Left lung (tissue), 4 donors: ENCODE measurements at regions not wholly inside any gene's neighbourhood (a gene's known extent, or its start where the extent isn't known, plus 50 kb on each side); places are given as distances from the start of the nearest gene placed in this dataset.

Experiments
- ATAC-seq: fragments of 200-7000 bp; cut with Tn5 transposase; one replicate; pipeline ENCODE4 v1.9.1; 2020; ENCODE audit warnings: moderate library complexity
- DNase-seq, 4 donors: peaks; one replicate each; pipeline ENCODE4 v3.0.0-alpha.2; 2013 to 2020
- H3K27ac ChIP-seq, 2 donors: fragments of 200-600 bp; sonication (generic) in 1 of 2; one replicate each; pipeline versions ENCODE4 v1.5.0 to v1.8.0; 2020 to 2021
- H3K27me3 ChIP-seq, 2 donors: fragments of 200-600 bp; sonication (generic) in 1 of 2; one replicate each; pipeline versions ENCODE4 v1.5.0 to v1.8.0; 2020 to 2021
- H3K36me3 ChIP-seq, 2 donors: fragments of 200-600 bp; sonication (generic) in 1 of 2; one replicate each; pipeline versions ENCODE4 v1.5.0 to v1.8.0; 2020 to 2021
- H3K4me1 ChIP-seq, 2 donors: fragments of 200-600 bp; one replicate each; pipeline ENCODE4 v1.8.0; 2021
- H3K4me3 ChIP-seq, 2 donors: fragments of 200-600 bp; sonication (generic) in 1 of 2; one replicate each; pipeline versions ENCODE4 v1.5.0 to v1.8.0; 2020 to 2021; ENCODE audit warnings: mild to moderate bottlenecking in 1 of 2
- H3K9me3 ChIP-seq, 2 donors: fragments of 200-600 bp; sonication (generic) in 1 of 2; one replicate each; pipeline versions ENCODE4 v1.5.0 to v1.8.0; 2020 to 2021
- intact Hi-C, 2 donors: fragments of 100-400 bp; cut with DNase I; formaldehyde crosslinking; loops; one replicate each; pipeline versions ENCODE4 v1.11.2 to v1.14.2; 2022
- TF ChIP-seq, protein P1 (sequence below), 2 donors: fragments of 200-600 bp; sonication (generic) in 1 of 2; IDR thresholded peaks; one replicate each; pipeline versions ENCODE4 v1.5.0 to v1.8.0; 2021; ENCODE audit warnings: antibody characterized with exemption in 2 of 2
- donor health status: DM: no; HTN: yes; CAD: no.
- donor health status: DM: no; HTN: no; CAD: no.

DNA sequence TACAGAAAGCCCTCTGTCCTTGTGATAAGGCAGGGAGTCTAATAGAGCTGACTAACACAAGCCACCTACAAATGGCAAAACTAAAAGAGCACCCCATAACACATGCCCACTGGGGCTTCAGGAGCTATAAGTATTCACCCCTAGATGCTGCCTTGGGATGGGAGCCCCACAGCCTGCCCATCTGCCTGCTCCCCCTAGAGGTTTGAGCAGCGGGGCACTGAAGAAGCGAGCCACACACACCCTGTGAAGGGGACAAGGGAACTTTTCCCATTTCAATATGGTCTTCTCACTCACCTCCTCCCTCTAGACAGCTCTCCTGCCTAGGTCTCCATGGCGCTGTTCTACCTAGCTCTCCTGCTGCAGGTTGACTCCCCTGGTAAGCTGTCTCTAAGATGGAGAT is 261.0 kb downstream of the SHQ1 start:
- H3K27me3 ChIP-seq, result no peaks in the 10 kb centered on the region
- ATAC-seq, result no peak
- TF ChIP-seq, protein P1, sequence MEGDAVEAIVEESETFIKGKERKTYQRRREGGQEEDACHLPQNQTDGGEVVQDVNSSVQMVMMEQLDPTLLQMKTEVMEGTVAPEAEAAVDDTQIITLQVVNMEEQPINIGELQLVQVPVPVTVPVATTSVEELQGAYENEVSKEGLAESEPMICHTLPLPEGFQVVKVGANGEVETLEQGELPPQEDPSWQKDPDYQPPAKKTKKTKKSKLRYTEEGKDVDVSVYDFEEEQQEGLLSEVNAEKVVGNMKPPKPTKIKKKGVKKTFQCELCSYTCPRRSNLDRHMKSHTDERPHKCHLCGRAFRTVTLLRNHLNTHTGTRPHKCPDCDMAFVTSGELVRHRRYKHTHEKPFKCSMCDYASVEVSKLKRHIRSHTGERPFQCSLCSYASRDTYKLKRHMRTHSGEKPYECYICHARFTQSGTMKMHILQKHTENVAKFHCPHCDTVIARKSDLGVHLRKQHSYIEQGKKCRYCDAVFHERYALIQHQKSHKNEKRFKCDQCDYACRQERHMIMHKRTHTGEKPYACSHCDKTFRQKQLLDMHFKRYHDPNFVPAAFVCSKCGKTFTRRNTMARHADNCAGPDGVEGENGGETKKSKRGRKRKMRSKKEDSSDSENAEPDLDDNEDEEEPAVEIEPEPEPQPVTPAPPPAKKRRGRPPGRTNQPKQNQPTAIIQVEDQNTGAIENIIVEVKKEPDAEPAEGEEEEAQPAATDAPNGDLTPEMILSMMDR (IDR thresholded peaks at IDR 0.05), result no peak

DNA sequence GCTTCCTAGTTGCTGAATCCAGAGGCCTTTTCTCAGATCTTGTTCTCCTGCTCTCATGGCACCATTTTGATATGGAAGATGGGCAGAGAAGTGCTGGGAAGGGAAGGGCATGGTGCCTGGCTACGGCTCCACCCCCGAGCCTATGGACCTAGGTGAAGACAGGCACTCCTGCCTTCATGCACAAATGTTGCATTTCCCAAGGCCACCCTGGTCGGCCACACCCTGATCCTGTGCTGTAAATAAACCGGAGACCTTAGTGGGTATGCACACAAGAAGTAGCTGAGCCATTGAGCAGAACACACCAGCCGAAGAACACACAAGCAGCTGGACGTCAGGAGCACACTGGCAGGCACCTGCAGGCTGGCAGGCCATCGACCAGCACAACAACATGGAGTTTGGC is 261.6 kb downstream of the SHQ1 start:
- TF ChIP-seq, protein P1 (IDR thresholded peaks at IDR 0.05), result no peak
- no peaks in the 10 kb centered on the region for H3K36me3 ChIP-seq
- intact Hi-C loops, result no loop called here
- H3K27ac ChIP-seq, result no peak overlapping the region
- no peaks in the 10 kb centered on the region for H3K27me3 ChIP-seq
- peaks cover 0 to 3% of the 10 kb centered on the region in 2 donors for H3K4me1 ChIP-seq
- H3K4me3 ChIP-seq, result no peak overlapping the region
- H3K9me3 ChIP-seq, result no peaks in the 10 kb centered on the region
- DNase-seq (no peak), ATAC-seq (no peak)

More for the DNA sequence above, 261.0 kb downstream of the SHQ1 start:
- H3K36me3 ChIP-seq, result no peaks in the 10 kb centered on the region
- H3K4me3 ChIP-seq, result no peak overlapping the region
- no peak for DNase-seq
- H3K9me3 ChIP-seq, result no peaks in the 10 kb centered on the region
- intact Hi-C loops, result no loop called here
- H3K4me1 ChIP-seq, result peaks cover 0 to 3% of the 10 kb centered on the region in 2 donors
- no peak overlapping the region for H3K27ac ChIP-seq

DNA sequence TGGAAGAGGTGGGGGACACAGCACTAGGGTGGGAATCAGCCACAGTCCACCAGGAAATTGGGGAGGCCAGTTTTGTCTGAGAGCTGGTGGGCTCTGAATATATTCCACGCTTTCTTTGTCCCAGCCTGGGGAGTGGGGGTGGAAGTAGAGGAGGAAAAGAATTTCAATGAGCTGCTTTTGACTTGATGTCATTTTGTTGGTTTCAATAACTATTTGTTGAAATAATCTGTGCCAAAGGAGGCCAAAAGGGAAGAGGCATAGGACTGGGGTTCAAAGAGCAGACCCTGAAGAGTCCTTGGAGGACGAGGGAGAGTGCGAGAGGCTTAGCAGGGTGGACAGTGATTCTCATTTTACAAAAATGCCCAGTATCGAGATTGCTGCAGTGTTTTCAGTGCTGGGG is 262.3 kb downstream of the SHQ1 start:
- ATAC-seq, result no peak
- no peak overlapping the region for H3K27ac ChIP-seq
- intact Hi-C loops, result no loop called here

DNA sequence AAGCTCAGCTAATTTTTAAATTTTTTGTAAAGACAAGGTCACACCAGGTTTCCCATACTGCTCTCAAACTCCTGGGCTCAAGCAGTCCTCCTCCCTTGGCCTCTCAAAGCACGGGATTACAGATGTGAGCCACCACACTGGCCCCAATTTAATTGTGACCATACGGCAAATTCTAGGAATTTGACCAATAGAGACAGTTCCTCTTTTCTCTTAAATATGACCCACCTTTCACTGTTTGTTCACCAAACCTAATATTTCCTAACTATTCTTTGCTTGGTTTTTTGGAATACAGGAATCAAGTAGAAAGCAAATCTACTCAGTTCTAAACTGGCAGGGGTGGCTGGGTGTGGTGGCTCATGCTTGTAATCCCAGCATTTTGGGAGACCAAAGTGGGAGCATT is 264.0 kb downstream of the SHQ1 start:
- H3K36me3 ChIP-seq, result no peaks in the 10 kb centered on the region
- DNase-seq (no peak), ATAC-seq (no peak)
- no peaks in the 10 kb centered on the region for H3K27me3 ChIP-seq
- H3K4me1 ChIP-seq, result no peaks in the 10 kb centered on the region
- no peak overlapping the region for H3K4me3 ChIP-seq
- H3K27ac ChIP-seq, result no peak overlapping the region
- intact Hi-C loops, result no loop called here
- TF ChIP-seq, protein P1 (IDR thresholded peaks at IDR 0.05), result no peak
- no peaks in the 10 kb centered on the region for H3K9me3 ChIP-seq

More for the DNA sequence above, 262.3 kb downstream of the SHQ1 start:
- no peaks in the 10 kb centered on the region for H3K36me3 ChIP-seq
- H3K4me1 ChIP-seq, result peaks cover 0 to 1% of the 10 kb centered on the region in 2 donors
- H3K4me3 ChIP-seq, result no peak overlapping the region
- H3K27me3 ChIP-seq, result no peaks in the 10 kb centered on the region
- DNase-seq, result no peak
- no peaks in the 10 kb centered on the region for H3K9me3 ChIP-seq
- TF ChIP-seq, protein P1 (IDR thresholded peaks at IDR 0.05), result no peak

DNA sequence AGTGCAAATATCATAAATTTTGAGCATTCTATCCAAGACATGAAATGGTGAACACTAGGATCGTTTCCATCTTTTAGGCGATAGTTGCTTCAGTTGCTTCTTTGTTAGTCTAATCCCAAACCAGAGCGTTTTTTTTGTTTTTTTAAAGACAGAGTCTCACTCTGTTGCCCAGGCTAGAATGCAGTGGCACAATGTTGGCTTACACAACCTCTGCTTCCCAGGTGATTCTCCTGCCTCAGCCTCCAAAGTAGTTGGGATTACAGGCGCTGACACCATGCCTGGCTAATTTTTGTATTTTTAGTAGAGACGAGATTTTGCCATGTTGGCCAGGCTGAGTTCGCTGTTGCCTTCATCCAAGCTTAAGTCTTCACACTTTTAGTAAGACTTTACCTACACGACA is 265.3 kb downstream of the SHQ1 start:
- Histone ChIP-seq H3K9me3 (no peaks in the 10 kb centered on the region), H3K27ac (no peak overlapping the region)
- intact Hi-C loops, result no loop called here

More for the DNA sequence above, 265.3 kb downstream of the SHQ1 start:
- no peak for DNase-seq
- no peaks in the 10 kb centered on the region for H3K27me3 ChIP-seq
- H3K36me3 ChIP-seq, result no peaks in the 10 kb centered on the region
- TF ChIP-seq, protein P1 (IDR thresholded peaks at IDR 0.05), result no peak
- H3K4me1 ChIP-seq, result no peaks in the 10 kb centered on the region
- H3K4me3 ChIP-seq, result no peak overlapping the region
- no peak for ATAC-seq
